ENCODE measurements at regions not wholly inside any gene's neighbourhood (a gene's known extent, or its start where the extent isn't known, plus 50 kb on each side); places are given as distances from the start of the nearest gene placed in this dataset.

DNA sequence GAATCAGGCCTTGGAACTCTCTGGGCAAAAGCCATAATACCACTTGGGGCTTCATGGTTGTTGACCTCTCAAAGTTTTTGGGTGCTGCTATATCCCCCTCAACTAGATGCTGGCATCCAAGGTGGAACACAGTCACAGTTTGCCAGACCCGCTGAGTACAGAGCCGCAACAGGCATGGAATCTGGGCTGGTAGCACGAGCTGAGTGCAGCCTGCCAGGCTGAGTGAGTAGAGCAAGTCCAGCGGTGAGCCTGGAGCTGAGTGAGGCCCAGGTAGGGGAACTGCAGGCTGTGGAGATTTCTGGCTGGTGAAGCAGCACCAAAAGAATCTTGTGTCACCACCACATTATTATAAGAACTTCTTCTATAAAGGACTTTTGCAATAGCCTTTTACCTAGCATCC is 192.6 kb downstream of the PCDH17 start:
- TF ChIP-seq, protein P1, sequence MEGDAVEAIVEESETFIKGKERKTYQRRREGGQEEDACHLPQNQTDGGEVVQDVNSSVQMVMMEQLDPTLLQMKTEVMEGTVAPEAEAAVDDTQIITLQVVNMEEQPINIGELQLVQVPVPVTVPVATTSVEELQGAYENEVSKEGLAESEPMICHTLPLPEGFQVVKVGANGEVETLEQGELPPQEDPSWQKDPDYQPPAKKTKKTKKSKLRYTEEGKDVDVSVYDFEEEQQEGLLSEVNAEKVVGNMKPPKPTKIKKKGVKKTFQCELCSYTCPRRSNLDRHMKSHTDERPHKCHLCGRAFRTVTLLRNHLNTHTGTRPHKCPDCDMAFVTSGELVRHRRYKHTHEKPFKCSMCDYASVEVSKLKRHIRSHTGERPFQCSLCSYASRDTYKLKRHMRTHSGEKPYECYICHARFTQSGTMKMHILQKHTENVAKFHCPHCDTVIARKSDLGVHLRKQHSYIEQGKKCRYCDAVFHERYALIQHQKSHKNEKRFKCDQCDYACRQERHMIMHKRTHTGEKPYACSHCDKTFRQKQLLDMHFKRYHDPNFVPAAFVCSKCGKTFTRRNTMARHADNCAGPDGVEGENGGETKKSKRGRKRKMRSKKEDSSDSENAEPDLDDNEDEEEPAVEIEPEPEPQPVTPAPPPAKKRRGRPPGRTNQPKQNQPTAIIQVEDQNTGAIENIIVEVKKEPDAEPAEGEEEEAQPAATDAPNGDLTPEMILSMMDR (IDR thresholded peaks at IDR 0.05; ENCODE audit: insufficient read depth, missing control alignments) = no peak
- DNase-seq (ENCODE audit: insufficient read length, low spot score) (no peak), FAIRE-seq (no peak)

DNA sequence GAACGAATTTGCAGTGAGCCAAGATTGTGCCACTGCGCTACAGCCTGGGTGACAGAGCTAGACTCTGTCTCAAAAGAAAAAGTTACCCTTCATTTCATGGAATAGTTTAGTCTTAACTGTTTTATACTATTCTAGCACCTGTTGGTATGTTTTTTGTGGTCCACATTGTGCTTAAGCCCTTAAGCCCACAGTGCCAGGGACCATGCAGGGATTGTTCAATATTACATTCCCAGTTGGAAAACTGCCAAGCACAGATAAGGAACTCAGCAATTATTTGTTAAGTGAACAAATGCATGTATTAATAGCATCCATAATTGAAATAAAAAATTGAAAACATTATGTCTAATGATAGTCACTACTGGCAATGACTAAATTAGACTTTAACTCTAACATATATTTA is 193.5 kb downstream of the PCDH17 start:
- DNase-seq (ENCODE audit: insufficient read length, low spot score) (no peak), FAIRE-seq (no peak)
- TF ChIP-seq, protein P1 (IDR thresholded peaks at IDR 0.05; ENCODE audit: insufficient read depth, missing control alignments) = no peak

DNA sequence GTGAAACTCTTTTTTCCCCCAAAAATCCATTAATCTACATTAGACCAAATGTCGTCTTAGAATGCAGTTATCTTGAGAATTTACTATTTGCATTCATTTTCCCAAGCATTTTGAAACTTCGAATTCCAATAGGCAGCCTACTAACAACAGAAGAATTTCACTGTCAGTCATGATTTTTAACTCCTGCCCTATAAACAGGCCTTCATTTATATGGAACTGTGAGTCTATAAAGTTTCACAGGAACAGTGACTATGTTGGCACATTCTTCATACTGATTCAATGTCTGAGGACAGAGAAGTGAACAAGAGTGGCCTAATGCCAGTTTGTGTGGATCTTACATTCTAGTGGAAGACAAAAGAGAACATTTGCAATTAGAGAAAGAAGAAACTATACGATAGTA is 198.0 kb downstream of the PCDH17 start:
- no peak for FAIRE-seq
- TF ChIP-seq, protein P1 (IDR thresholded peaks at IDR 0.05; ENCODE audit: insufficient read depth, missing control alignments) = no peak

DNA sequence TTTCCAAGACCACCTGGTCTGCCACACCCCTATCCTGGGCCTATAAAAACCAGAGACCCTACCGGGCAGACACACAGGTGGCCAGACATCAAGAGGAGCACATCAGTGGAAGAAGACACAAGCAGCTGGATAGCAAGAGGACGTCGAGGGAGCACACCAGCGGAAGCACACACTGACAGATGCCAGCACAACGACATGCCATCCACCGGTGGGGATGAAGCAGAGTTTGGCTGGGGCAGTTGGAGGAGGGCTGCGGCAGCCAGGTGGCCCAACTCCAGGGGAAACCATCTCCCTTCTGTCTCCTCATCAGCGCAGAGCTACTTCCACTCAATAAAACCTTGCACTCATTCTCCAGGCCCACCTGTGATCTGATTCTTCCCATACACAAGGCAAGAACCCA is 200.6 kb downstream of the PCDH17 start:
- TF ChIP-seq, protein P1 (IDR thresholded peaks at IDR 0.05; ENCODE audit: insufficient read depth, missing control alignments) = no peak

More for the DNA sequence above, 198.0 kb downstream of the PCDH17 start:
- DNase-seq (ENCODE audit: insufficient read length, low spot score) = no peak

DNA sequence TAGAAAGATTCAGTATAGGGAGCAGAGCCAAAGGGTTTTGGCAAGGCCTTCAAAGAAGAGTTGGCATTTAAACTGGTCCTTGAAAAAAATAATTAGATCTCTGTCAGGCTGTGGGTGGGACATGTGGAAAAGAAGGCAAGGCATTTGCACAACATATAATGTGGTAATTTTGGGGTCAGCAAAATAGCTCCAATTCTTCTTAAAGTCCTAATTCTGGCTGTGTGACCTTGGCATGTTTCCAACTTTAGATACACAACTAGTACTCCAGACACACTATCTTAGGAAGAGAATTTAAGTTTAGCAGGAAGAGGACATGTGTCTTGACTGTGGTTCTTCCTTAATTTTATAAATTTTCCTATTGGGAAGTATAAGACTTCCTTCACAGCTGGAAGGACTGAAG is 206.3 kb downstream of the PCDH17 start:
- FAIRE-seq (no peak), DNase-seq (ENCODE audit: insufficient read length, low spot score) (no peak)
- TF ChIP-seq, protein P1 (IDR thresholded peaks at IDR 0.05; ENCODE audit: insufficient read depth, missing control alignments) = no peak

More for the DNA sequence above, 200.6 kb downstream of the PCDH17 start:
- FAIRE-seq = no peak
- no peak for DNase-seq (ENCODE audit: insufficient read length, low spot score)

DNA sequence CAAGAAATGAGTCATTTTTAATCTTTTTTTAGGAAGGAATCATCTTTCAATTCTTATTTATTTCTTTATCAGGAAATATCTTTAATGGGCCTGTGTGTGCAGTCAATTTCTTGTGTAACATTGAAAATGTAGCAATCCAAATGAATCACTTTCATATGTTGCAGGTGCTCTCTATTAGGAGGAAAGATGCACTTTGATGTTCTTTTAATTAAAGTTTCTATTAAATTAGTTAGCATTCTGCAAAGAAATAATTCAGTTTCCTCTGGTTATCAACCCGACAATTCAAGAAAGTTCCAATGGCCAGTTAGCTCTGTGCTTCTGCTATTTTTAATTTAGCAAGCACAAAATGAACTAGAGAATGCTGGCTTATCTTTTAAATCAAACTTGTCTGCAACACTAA is 212.0 kb downstream of the PCDH17 start:
- no peak for FAIRE-seq
- TF ChIP-seq, protein P1 (IDR thresholded peaks at IDR 0.05; ENCODE audit: insufficient read depth, missing control alignments) = no peak
- DNase-seq (ENCODE audit: insufficient read length, low spot score) = no peak

DNA sequence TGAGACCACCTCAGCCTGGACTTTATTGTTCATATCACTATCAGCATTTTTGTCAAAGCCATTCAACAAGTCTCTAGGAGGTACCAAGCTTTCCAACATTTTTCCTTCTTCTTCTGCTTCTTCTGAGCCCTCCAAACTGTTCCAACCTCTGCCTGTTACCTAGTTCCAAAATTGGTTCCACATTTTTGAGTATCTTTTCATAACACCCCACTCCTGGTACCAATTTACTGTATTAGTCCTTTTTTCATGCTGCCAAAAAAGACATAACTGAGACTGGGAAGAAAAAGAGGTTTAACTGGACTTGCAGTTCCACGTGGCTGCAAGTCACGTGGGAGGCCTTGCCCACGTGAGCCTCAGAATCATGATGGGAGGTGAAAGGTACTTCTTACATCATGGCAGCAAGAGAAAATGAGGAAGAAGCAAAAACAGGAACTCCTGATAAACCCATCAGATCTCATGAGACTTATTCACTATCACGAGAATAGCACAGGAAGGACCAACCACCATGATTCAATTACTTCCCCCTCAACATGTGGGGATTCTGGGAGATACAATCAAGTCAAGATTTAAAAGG is 215.1 kb downstream of the PCDH17 start:
- TF ChIP-seq, protein P1 (IDR thresholded peaks at IDR 0.05; ENCODE audit: insufficient read depth, missing control alignments) = no peak
- DNase-seq (ENCODE audit: insufficient read length, low spot score) = no peak
- no peak for FAIRE-seq
